ENCODE measurements at regions not wholly inside any gene's neighbourhood (a gene's known extent, or its start where the extent isn't known, plus 50 kb on each side); places are given as distances from the start of the nearest gene placed in this dataset.

GRCh38 chr16:51418258-51418657 is 267.2 kb upstream of the SALL1 start:
- H3K4me3 ChIP-seq: no peak overlapping the region
- no peaks in the 10 kb centered on the region for H3K9me3 ChIP-seq
- no peaks in the 10 kb centered on the region for H3K27me3 ChIP-seq
- H3K36me3 ChIP-seq: no peaks in the 10 kb centered on the region
- H3K27ac ChIP-seq: no peak overlapping the region
- DNase-seq (ENCODE audit: extremely low spot score in 2 of 2): no peak
- intact Hi-C loops (cut with DNase I): no loop called here
- H3K4me1 ChIP-seq: no peaks in the 10 kb centered on the region
- TF ChIP-seq, protein P1, sequence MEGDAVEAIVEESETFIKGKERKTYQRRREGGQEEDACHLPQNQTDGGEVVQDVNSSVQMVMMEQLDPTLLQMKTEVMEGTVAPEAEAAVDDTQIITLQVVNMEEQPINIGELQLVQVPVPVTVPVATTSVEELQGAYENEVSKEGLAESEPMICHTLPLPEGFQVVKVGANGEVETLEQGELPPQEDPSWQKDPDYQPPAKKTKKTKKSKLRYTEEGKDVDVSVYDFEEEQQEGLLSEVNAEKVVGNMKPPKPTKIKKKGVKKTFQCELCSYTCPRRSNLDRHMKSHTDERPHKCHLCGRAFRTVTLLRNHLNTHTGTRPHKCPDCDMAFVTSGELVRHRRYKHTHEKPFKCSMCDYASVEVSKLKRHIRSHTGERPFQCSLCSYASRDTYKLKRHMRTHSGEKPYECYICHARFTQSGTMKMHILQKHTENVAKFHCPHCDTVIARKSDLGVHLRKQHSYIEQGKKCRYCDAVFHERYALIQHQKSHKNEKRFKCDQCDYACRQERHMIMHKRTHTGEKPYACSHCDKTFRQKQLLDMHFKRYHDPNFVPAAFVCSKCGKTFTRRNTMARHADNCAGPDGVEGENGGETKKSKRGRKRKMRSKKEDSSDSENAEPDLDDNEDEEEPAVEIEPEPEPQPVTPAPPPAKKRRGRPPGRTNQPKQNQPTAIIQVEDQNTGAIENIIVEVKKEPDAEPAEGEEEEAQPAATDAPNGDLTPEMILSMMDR (IDR thresholded peaks at IDR 0.05): no peak
- TF ChIP-seq POLR2AphosphoS5 (IDR thresholded peaks at IDR 0.05; ENCODE audit: insufficient read depth in 1 of 2, low read depth in 1 of 2) (no peak), POLR2A (IDR thresholded peaks at IDR 0.05) (no peak)

GRCh38 chr16:51416926-51417325 is 265.9 kb upstream of the SALL1 start:
- Histone ChIP-seq H3K27me3 (no peaks in the 10 kb centered on the region), H3K4me1 (no peaks in the 10 kb centered on the region), H3K36me3 (no peaks in the 10 kb centered on the region), H3K27ac (no peak overlapping the region), H3K9me3 (no peaks in the 10 kb centered on the region), H3K4me3 (no peak overlapping the region)
- intact Hi-C loops (cut with DNase I): no loop called here
- TF ChIP-seq, protein P1 (IDR thresholded peaks at IDR 0.05): no peak
- no peak for TF ChIP-seq POLR2A (IDR thresholded peaks at IDR 0.05)
- no peak for TF ChIP-seq POLR2AphosphoS5 (IDR thresholded peaks at IDR 0.05; ENCODE audit: insufficient read depth in 1 of 2, low read depth in 1 of 2)
- DNase-seq (ENCODE audit: extremely low spot score in 2 of 2): no peak

DNA sequence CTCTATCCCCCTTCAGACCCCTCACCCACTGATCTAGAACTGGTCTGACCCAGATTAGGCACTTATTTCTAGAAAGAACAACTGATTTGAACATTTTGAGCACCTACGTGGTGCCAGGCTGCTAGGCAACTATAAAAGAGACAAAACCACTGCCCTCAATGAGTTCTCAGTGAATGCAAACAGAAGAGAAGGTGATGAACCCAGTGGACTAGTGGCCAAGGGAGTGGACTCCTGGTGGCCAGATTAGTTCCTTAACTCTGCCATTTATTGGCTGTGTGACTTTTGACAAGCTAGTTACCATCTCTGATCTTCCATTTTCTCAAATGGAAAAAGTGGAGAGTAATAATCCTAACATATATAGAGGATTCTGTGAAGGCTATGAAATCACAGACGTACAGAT is 259.1 kb upstream of the SALL1 start:
- Histone ChIP-seq H3K4me3 (no peak overlapping the region), H3K27ac (peak overlapping the region; percentile 56), H3K36me3 (no peaks in the 10 kb centered on the region), H3K9me3 (no peaks in the 10 kb centered on the region), H3K4me1 (no peaks in the 10 kb centered on the region), H3K27me3 (no peaks in the 10 kb centered on the region)
- TF ChIP-seq POLR2A (IDR thresholded peaks at IDR 0.05): no peak
- TF ChIP-seq, protein P1 (IDR thresholded peaks at IDR 0.05): no peak
- no peak for TF ChIP-seq POLR2AphosphoS5 (IDR thresholded peaks at IDR 0.05; ENCODE audit: insufficient read depth in 1 of 2, low read depth in 1 of 2)
- intact Hi-C loops (cut with DNase I): no loop called here
- no peak for DNase-seq (ENCODE audit: extremely low spot score in 2 of 2)

- DNase-seq (ENCODE audit: extremely low spot score in 2 of 2): no peak
- intact Hi-C loops (cut with DNase I): no loop called here
- no peaks in the 10 kb centered on the region for H3K4me1 ChIP-seq
- H3K9me3 ChIP-seq: no peaks in the 10 kb centered on the region
- H3K4me3 ChIP-seq: no peak overlapping the region
- TF ChIP-seq POLR2AphosphoS5 (IDR thresholded peaks at IDR 0.05; ENCODE audit: insufficient read depth in 1 of 2, low read depth in 1 of 2): peak in 1 of 2 donors; percentile 29
- TF ChIP-seq, protein P1 (IDR thresholded peaks at IDR 0.05): no peak
- H3K36me3 ChIP-seq: no peaks in the 10 kb centered on the region
- H3K27ac ChIP-seq: peak overlapping the region; percentile 56
- no peaks in the 10 kb centered on the region for H3K27me3 ChIP-seq
Measured at GRCh38 chr16:51409001-51409675, 258.1 kb upstream of the SALL1 start.

DNA sequence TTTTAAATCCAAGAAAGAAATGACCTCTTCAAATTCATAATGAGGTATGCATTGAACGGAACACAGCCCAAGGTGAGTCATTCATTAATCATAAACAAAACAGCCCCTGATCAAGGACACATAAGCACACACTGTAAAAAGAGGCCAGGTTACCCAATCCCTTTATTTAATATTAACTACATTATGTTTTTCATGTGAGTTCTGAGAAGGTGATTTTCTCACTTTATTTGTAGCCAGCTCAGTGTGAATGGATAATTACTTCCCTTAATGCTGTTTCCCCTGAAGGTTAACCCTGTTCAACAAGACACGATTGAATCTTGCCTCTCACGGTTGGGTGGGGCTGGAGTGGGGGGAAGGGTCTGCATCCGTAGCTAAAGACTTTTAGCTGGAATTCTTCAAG is 257.3 kb upstream of the SALL1 start:
- no peaks in the 10 kb centered on the region for H3K9me3 ChIP-seq
- no peak for DNase-seq (ENCODE audit: extremely low spot score in 2 of 2)
- intact Hi-C loops (cut with DNase I): no loop called here
- TF ChIP-seq POLR2A (IDR thresholded peaks at IDR 0.05) (no peak), POLR2AphosphoS5 (IDR thresholded peaks at IDR 0.05; ENCODE audit: insufficient read depth in 1 of 2, low read depth in 1 of 2) (no peak)
- TF ChIP-seq, protein P1 (IDR thresholded peaks at IDR 0.05): no peak
- no peak overlapping the region for H3K4me3 ChIP-seq
- H3K36me3 ChIP-seq: no peaks in the 10 kb centered on the region
- H3K4me1 ChIP-seq: no peaks in the 10 kb centered on the region
- no peak overlapping the region for H3K27ac ChIP-seq
- H3K27me3 ChIP-seq: no peaks in the 10 kb centered on the region

Measured in vagina (tissue), 2 donors.